CD4-positive, alpha-beta T cell treated with Interleukin-6 for 4 hours (primary cell): ENCODE measurements at regions not wholly inside any gene's neighbourhood (a gene's known extent, or its start where the extent isn't known, plus 50 kb on each side); places are given as distances from the start of the nearest gene placed in this dataset.
"Not testable (repeated sequence)": the region's sequence is repeated elsewhere in the genome, so short reads cannot be mapped to it uniquely, and the experiment has no call there.

Experiments used
- DNase-seq: peaks from one replicate; pipeline ENCODE4 v3.0.0-alpha.2; 2020; ENCODE audit warnings: mixed read lengths

- DNase-seq = no peak
These were observed 98.1 kb downstream of the NEDD1 start for GRCh38 chr12:97005174-97005573.

- DNase-seq = no peak
These were observed 98.6 kb downstream of the NEDD1 start for GRCh38 chr12:97005646-97006045.

GRCh38 chr12:97006585-97006984 is 99.5 kb downstream of the NEDD1 start:
- no peak for DNase-seq

- DNase-seq = no peak
These were observed 109.1 kb downstream of the NEDD1 start for GRCh38 chr12:97016163-97016562.

GRCh38 chr12:97017213-97017612 is 110.2 kb downstream of the NEDD1 start:
- no peak for DNase-seq

- DNase-seq = no peak
These were observed 115.6 kb downstream of the NEDD1 start for GRCh38 chr12:97022536-97023230.

GRCh38 chr12:97024393-97024792 is 117.3 kb downstream of the NEDD1 start:
- DNase-seq = no peak

GRCh38 chr12:97026901-97027300 is 119.8 kb downstream of the NEDD1 start:
- DNase-seq = no peak

- DNase-seq = no peak
These were observed 120.4 kb downstream of the NEDD1 start for GRCh38 chr12:97027482-97027881.

GRCh38 chr12:97038131-97038530 is 131.1 kb downstream of the NEDD1 start:
- DNase-seq = no peak

GRCh38 chr12:97038834-97039233 is 131.8 kb downstream of the NEDD1 start:
- DNase-seq = no peak

GRCh38 chr12:97046901-97047300 is 139.8 kb downstream of the NEDD1 start:
- no peak for DNase-seq

- no peak for DNase-seq
These were observed 140.3 kb downstream of the NEDD1 start for GRCh38 chr12:97047361-97047760.

- no peak for DNase-seq
These were observed 141.5 kb downstream of the NEDD1 start for GRCh38 chr12:97048421-97049035.

GRCh38 chr12:97050509-97050908 is 143.5 kb downstream of the NEDD1 start:
- no peak for DNase-seq

GRCh38 chr12:97051341-97051740 is 144.3 kb downstream of the NEDD1 start:
- DNase-seq = no peak

GRCh38 chr12:97061171-97061570 is 154.1 kb downstream of the NEDD1 start:
- no peak for DNase-seq

GRCh38 chr12:97063292-97063935 is 156.4 kb downstream of the NEDD1 start:
- no peak for DNase-seq

- DNase-seq = no peak
These were observed 168.3 kb downstream of the NEDD1 start for GRCh38 chr12:97075161-97075933.

GRCh38 chr12:97075934-97076630 is 169.0 kb downstream of the NEDD1 start:
- no peak for DNase-seq

- DNase-seq = not testable (repeated sequence)
These were observed 169.9 kb downstream of the NEDD1 start for GRCh38 chr12:97076912-97077311.

- DNase-seq = no peak
These were observed 175.0 kb downstream of the NEDD1 start for GRCh38 chr12:97082029-97082428.

- no peak for DNase-seq
These were observed 186.2 kb downstream of the NEDD1 start for GRCh38 chr12:97093187-97093683.
